Muscle of arm (tissue), 1 donor: ENCODE measurements at regions not wholly inside any gene's neighbourhood (a gene's known extent, or its start where the extent isn't known, plus 50 kb on each side); places are given as distances from the start of the nearest gene placed in this dataset.
A peak's percentile ranks its signal among the peaks of the same experiment; 100 is the strongest.
"Not testable (repeated sequence)": the region's sequence is repeated elsewhere in the genome, so short reads cannot be mapped to it uniquely, and the experiment has no call there.

Source experiments
- DNase-seq: peaks from one replicate; pipeline ENCODE4 v3.0.0-alpha.2; 2013

DNA sequence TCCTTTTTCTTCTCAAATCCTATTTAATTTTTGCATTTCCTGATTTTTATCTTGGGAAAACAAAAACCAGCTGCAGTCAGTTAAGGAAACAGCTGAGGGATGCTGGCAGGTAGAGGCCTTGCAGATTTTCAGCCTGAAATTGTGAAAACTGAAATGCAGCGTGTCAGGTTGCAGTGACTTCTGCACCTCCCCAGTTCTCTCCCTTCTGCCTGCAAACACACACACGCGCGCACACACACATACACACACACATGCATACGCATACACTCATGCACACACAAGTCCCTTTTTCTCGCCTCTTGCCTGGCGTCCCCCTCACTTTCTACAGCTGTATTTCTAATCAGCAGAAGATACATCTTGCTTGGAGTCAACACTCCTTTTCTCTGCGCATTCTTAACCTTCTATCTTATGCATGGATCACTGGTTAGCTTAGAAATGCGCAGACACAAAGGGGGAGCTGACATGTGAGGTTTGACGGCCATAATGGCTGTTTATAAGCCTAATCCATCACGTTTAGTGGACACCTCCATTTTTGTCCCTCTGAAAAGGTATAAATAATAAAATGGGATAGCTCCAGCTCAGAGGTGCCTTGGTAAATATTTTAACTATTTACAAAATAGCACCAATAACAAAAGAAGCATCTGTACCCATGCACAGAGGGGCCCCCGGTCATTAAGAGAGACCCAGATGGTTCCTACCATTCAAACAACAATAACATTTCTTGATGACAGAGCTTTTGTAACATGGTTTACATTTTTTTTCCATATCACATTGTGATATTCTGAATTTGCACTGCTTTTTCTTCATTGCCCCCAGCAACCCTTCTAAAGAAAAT lies 392.1 kb upstream of the SALL1 start:
- DNase-seq: peak; percentile 70

DNA sequence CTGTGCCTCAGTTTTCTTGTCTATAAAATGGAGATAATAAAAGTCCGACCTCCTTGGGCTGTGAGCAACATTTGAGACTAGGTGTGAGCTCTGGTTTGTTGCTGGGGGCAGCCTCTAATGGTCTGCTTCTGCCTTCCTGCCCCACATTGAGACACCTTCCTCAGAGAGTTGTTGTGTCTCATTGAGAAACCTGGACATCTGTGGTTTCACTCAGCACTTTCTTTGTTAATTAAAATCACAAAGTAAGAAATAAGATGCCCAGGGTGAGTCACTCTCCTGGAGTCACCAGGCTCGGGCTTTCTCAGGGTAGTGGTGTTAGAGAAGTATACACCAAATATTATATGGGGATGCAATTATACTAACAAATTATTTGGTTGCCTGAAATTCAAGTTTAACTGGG lies 389.2 kb upstream of the SALL1 start:
- DNase-seq: no peak

DNA sequence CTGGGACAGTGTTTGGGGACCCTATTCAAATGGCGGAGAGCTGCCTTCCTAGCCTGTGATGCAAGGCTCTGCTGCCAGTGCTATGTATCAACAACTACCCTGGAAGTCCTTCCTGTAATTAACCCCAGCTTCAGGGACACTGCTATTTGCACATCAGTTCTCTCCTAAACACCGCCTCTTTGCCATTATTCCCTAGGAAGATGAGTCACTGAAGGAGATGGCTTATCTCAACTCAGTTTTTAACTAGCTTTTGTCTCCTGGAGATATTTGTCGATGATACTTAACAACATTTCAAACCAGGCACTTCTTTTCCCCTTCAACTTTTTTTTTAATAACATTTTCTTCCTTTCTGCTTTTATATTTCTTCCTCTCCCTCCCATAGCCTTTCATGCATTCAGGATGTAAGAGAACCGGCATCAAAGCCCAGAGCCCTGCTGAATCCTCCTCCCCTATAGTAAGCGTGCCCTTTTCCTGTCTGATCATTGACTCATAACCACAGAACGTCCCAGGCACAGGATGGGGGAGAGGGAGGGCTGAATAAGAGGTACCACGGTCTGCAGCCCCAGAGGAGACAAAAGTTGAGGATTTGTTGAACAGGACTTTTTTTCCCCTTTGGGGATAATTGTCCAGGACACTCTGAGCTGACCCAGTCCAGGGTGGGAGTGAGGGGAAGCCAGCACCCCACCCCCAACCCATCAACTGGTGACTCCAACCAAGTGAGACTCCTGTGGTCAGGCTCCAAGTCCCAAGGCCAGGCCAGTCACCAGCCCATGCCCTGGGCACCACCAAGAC lies 387.8 kb upstream of the SALL1 start:
- no peak for DNase-seq

DNA sequence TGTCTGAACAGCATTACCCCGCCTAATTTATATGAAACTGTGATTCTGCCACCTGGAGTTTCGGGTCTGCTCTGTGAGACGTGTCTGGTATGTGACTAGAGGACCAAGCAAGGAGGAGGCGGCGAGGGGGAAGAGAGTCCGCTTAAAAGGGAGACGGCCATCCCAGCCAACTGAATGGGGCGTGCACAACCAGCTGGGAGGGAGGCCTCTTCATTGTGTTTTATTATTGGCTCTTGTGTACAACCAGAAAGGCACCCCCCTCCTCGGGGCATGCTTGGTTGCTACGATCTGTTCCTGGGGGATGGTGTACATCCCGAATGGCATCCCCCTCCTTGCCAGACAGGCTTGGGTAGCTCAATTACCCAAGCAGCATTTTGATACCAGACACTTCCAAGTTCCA lies 384.5 kb upstream of the SALL1 start:
- DNase-seq: no peak

DNA sequence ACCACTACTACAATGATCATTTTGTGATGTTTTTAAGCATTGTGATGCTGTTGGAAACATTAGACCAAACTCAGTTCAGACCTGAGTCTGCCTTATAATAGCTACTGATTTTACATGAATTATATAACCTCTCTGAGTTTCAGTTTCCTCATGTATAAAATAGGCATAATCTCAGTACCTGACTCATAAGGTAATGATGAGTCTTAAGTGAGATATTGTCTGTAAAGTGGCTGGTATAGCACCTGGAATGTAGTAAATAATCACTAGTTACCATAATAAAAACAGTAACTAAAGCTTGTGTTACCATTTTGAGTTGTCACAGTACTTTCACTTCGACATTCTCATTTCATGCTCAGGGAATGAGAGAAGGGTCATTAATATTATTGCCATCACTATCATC lies 381.5 kb upstream of the SALL1 start:
- DNase-seq: no peak

DNA sequence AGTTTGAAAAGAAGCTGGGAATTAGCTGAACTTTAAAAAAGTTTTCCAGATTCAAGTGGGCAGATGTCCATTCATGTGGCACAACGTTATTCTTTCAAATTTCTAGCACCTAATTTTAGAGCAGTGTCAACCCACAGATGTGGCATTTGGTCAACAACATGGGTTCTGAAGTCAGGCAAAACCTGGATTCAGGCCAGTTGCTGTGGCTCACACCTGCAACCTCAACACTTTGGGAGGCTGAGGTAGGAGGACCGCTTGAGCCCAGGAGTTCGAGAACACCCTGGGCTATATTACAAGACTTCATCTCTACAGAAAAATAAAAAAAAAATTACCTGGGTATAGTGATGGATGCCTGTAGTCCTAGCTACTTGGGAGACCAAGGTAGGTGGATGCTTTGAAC lies 380.2 kb upstream of the SALL1 start:
- DNase-seq: no peak

DNA sequence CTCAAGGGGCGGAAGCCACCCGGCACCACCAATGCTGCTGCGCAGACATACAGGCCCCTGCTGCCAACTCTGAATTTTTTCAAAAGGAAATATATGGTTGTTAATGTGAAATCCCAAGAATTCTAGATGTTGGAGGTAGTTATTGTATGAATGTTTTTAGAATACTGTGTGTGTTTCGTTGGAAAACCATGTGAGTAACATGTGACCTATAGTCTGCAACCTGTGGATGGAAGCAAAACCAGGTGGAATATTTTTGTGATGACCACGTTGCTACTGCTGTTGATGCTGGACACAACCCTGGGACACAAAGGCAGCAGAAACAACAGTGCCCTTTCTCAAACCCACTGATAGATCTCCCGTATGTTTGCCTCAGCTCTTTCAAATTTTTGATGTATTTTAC lies 376.3 kb upstream of the SALL1 start:
- DNase-seq: no peak

DNA sequence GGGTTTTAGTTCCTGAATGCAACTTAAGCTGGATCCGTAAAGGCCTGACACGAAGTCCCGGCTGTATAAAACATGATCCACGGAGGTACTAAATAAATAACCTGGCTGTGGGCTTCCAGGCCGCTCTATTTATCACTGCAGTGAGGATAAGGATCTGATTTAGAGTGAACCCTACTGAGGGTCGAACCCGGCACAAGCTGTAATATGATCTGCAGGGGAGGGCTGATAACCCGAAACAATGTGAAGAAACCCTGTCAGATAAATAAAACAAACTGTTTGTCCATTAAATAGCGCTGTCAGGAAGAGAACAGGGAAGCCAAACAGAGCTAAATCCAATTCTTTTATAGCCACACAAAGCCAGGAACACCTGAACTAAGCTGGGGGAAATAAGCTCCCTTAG lies 375.6 kb upstream of the SALL1 start:
- DNase-seq: no peak

DNA sequence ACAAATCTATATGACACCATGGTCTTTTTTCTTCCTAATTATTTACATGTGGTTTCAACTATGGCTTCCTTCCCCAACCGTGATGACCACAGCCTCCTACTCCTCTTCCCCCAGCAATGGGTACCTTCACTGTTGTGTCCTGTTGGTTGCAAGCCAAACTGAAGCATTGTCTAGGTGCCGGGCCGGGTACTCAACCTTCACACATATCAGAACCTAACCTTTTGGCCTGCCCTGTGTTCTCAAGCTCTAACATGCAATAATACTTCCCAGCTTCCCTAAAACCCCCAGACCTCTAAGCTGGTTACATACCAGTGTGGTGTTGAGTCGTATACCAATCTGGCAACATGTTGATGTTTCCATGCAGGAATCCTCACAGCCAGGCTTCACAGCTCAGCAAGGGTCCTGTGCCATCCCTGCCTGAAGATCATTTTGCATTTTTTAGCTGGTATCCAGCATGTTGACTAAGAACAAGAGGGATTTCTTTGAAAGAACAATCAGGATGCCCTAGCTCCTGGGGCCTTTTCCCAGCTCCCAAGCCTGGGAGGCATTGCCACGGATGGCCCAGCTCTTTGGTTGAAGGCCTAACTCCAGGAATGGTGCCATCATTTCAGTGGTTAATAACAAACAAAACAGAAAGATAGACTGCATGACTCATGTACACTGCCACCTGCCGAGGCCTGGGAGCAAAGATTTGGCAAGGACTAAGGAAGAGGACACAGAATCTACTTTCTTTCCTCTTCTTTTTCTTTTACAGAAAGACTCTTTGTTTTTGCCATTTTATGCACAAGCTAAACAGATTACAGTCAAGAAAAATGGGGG lies 373.7 kb upstream of the SALL1 start:
- DNase-seq: no peak

DNA sequence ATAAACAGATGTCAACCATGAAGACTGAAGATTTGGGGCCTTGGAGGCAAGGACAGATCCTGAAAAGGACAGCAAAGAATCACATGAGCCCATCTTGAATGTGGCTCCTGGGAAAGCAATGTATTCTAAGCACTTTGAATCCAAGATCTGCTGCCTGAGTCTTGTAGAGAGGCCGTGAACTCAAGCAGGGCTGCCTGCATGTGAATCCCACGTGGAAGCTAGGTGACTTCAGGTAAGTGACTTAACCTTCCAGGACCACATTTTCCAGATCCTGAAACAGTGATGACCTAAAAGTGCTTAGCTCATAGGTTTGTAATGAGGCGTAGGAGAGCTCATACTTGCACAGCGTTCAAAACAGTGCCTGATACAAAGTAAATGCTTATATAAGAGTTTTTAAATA lies 373.0 kb upstream of the SALL1 start:
- no peak for DNase-seq

DNA sequence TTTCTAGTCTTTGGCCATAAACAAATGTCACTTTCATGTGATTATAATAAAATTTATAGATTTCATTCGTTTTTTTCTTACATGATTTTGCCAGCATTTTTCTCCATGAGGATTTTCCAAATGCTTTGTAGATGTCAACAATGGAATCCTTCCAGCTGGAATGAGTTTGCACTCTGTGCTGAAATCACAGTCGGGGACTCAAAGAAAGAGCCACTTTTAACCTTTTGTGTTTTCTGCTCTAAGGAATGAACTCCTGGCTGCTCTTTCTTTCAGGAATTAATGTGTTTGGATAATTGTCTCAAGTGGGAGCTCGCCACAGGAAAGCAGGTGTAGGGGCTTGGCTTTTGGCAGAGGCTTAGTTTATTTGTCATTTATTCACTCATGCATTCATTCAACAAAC lies 372.3 kb upstream of the SALL1 start:
- DNase-seq: peak; percentile 53

DNA sequence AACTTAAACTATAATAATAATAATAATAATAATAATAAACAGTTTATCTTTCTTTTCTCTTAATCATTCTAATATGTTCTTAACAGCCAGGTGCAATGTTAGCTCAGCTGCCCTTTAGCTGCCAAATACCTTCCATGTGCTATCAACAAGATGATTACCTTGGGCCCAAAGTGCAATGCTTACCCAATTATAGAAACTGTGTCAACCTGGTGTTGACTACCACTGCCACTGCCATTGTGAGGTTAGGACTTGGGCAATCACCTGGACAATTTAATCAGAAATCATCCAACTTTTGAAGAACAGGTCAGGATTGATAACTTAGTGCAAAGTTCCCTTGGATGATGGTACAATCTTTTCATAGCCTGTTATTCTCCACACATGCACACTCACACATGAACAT lies 371.8 kb upstream of the SALL1 start:
- no peak for DNase-seq

DNA sequence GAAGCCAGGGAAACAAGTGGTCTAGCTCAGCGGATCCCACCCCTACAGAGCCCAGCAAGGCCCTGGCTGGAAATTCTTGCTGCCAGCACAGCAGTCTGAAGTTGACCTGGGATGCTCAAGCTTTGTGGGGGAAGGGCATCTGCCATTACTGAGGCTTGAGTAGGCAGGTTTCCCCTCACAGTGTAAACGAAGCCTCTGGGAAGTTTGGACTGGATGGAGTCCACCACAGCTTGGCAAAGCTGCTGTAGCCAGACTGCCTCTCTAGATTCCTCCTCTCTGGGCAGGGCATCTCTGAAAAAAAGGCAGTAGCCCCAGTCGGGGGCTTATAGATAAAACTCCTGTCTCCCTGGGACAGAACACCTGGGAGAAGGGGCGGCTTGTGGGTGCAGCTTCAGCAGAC lies 365.9 kb upstream of the SALL1 start:
- not testable (repeated sequence) for DNase-seq

DNA sequence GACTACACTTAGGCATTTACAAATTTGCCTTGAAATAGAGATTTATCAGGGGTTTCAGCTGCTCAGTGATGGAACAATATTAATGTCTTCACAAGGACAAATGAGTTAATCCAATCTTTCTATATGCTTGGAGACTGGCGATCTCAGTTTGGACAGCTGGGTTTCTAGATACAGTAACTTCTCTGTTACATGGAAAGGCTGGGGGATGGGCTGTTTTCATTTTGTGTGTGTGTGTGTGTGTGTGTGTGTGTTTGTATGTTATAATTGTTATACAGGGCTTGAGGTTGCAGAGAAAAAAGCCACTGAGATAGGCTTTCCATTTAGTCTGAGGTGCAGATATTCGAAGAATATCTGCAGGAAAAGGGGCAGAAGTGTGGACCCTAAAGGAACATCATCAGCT lies 359.3 kb upstream of the SALL1 start:
- no peak for DNase-seq

DNA sequence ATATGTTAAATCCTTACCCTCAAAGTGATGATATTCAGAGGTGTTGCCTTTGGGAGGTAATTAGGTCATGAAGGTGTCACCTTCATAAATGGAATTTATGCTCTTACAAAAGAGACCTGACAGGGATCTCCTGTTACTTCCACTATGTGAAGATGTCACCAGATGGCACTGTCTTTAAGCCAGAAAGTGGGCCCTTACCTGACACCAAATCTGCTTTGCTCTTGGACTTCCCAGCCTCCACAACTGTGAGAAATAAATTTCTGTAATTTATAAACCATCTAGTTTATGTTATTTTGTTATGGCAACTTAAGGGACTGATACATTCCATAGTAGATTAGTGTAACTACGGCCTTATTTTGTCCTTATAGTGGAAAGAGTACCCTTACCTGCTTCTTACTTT lies 358.3 kb upstream of the SALL1 start:
- DNase-seq: no peak

DNA sequence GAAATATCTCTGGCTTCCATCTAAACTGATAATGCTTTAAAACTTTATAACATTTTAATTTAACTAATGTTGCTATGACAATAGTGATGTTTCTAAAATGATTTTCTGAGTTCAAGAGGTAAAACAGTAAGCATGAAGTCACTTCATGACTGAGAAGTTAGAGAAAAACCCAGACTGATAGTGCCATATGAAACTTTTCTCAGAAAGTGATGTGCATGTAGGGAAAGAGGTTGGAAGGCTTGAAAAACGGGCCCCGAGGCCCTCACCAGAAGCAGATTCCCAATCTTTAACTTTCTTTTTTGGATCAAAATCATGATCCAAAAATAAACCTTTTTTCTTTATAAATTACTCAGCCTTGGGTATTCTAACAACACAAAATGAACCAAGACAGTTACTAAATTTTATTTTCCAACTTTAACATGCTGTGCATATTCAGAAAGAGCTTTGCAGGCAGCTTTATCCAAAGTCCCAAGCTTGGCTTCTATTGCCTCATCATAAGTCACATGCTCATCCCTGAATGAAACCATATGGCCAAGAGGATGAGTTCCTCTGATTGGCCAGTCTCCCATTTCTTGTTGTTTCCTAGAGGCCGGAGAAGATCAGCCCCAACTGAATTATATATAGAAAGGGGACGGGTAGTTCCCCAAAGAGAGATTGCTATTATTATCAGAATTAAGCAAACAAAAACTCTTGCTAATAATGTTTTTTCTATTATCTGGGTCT lies 357.6 kb upstream of the SALL1 start:
- DNase-seq: peak; percentile 78

DNA sequence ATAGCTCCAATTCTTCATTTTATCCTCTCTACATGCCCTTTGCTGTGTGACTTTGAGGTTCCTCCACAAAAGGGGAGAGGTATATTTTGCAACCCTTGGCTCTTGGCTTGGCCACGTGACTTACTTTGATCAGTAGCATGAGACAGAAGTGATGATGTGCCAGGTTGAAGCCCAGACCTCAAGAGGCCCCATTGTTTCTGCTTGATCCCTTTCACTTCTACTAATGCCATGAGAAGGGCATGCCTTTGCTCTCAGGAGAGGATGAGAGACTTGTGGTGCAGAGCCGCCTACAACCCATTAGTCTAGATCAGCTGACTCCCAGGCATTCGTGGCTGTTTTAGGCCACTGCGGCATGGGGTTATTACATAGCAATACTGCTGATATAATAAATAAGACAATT lies 356.2 kb upstream of the SALL1 start:
- no peak for DNase-seq

DNA sequence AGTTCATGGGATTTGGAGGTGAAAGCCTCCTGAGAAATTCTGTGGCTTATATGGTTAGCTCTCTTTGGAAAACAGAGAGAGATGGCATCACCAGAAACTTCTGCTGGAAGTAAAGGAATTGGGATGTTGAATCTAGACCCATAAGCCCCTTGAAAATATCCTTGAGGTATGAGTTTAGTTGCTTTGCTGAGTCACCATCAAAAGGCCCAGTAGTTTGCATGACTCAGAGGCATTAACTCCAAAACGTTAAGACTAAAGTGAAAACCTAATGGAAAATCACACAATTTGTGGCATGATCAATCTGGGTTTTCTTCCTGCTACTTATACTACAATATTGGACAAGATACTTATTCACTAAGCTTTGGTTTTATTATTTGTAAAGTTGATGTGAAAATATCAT lies 349.2 kb upstream of the SALL1 start:
- DNase-seq: no peak

DNA sequence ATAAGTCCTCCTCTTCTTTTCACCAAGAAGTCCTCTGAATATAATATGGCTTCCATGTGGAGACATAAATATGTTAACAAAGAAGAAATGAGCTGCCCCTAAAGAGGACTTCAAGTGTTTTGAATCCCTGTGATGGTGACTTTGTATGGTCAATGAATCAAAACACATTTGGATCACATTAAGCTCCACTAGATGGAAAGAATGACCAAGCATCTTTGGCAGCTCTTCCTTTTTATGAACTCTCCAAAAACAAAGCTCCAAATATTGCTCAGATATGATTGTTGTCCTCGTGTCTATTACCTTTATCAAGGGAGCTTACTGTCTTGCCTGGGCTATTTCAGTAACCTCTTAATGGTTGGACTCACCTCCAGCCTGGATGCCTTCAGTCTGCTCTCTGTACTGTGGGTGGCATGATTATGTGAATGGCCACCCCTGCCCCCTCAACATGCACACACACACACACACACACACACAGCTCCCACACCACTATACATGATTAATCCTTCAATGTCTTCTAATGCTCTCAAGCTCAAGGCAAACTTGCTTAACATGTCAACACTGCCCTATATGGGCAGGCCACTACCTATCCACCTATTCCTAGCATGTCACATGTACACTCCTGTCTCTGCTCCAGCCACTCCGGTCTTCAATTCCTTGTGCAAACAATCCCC lies 346.6 kb upstream of the SALL1 start:
- DNase-seq: peak; percentile 2

DNA sequence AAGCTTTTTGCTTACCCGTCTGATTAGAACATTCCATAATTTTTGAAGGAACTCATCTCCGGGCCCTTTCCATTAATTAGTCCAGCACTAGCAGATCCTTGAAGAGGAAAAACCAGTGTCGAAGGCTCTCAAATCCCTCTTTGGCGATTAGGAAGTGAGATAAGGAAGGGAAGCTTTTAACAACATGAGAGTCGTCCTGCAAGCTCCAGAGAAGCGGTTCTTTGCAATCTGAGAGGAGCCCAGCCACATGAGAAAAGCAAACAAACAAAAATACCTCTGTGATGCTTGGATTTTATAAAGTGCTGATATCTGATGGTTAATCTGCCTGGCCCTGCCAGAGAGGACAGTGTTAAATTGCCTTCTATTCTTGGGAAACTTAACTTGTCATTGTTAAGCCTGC lies 339.8 kb upstream of the SALL1 start:
- no peak for DNase-seq

DNA sequence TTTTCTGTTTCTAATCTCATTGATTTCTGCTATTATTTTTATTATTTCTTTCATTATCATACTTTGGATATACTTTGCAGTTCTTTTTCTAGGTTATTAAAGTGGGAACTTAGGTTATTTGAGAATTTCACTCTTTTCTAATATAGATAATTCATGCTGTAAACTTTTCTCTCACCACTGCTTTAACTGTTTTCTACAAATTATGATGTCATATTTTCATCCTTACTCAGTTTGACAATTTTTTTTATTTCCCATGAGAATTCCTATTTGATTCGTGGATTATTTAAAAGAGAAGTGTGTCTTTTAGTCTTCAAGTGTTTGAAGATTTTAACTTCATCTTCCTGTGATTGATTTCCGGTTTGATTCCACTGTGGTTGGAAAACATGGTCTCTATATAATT lies 336.8 kb upstream of the SALL1 start:
- DNase-seq: no peak
